HG02678 (cell line): ENCODE measurements at regions not wholly inside any gene's neighbourhood (a gene's known extent, or its start where the extent isn't known, plus 50 kb on each side); places are given as distances from the start of the nearest gene placed in this dataset.

Experiments used
- ATAC-seq: cut with Tn5 transposase; IDR thresholded peaks from one replicate; pipeline ENCODE4 v1.9.1; 2021; ENCODE audit warnings: mild to moderate bottlenecking, moderate library complexity; ENCODE audit not compliant: unreplicated experiment

- ATAC-seq, result no peak
Observed at GRCh38 chr10:36704124-36704523, 421.3 kb upstream of the ANKRD30A start.

GRCh38 chr10:36703179-36703578 lies 422.2 kb upstream of the ANKRD30A start:
- no peak for ATAC-seq

- no peak for ATAC-seq
Observed at GRCh38 chr10:36700123-36700522, 425.3 kb upstream of the ANKRD30A start.

GRCh38 chr10:36692759-36693158 lies 432.6 kb upstream of the ANKRD30A start:
- no peak for ATAC-seq

- ATAC-seq, result no peak
Observed at GRCh38 chr10:36688717-36689116, 436.7 kb upstream of the ANKRD30A start.

- no peak for ATAC-seq
Observed at GRCh38 chr10:36683421-36683820, 442.0 kb upstream of the ANKRD30A start.

- ATAC-seq, result no peak
Observed at GRCh38 chr10:36681751-36682632, 443.4 kb upstream of the ANKRD30A start.

GRCh38 chr10:36679554-36679953 lies 445.8 kb upstream of the ANKRD30A start:
- ATAC-seq, result no peak

GRCh38 chr10:36677431-36677768 lies 448.0 kb upstream of the ANKRD30A start:
- no peak for ATAC-seq

- ATAC-seq, result no peak
Observed at GRCh38 chr10:36676756-36677430, 448.5 kb upstream of the ANKRD30A start.

GRCh38 chr10:36676321-36676720 lies 449.1 kb upstream of the ANKRD30A start:
- no peak for ATAC-seq

- no peak for ATAC-seq
Observed at GRCh38 chr10:36675458-36675880, 449.9 kb upstream of the ANKRD30A start.

GRCh38 chr10:36671607-36672006 lies 453.8 kb upstream of the ANKRD30A start:
- no peak for ATAC-seq

GRCh38 chr10:36670621-36671402 lies 454.6 kb upstream of the ANKRD30A start:
- ATAC-seq, result no peak

- no peak for ATAC-seq
Observed at GRCh38 chr10:36669615-36670352, 455.6 kb upstream of the ANKRD30A start.

- ATAC-seq, result no peak
Observed at GRCh38 chr10:36666451-36666850, 458.9 kb upstream of the ANKRD30A start.

GRCh38 chr10:36662571-36662970 lies 462.8 kb upstream of the ANKRD30A start:
- no peak for ATAC-seq

- no peak for ATAC-seq
Observed at GRCh38 chr10:36650274-36650673, 475.1 kb upstream of the ANKRD30A start.

GRCh38 chr10:36647540-36647939 lies 477.9 kb upstream of the ANKRD30A start:
- ATAC-seq, result no peak

GRCh38 chr10:36640626-36641025 lies 484.8 kb upstream of the ANKRD30A start:
- ATAC-seq, result no peak
